H1 (cell line): ENCODE measurements at regions not wholly inside any gene's neighbourhood (a gene's known extent, or its start where the extent isn't known, plus 50 kb on each side); places are given as distances from the start of the nearest gene placed in this dataset.

ENCODE experiments used
- CTCF ChIA-PET: fragments of 300-600 bp; sonication (Branson Sonifier 250); formaldehyde crosslinking; loops from one replicate; lab custom pipeline; 2021; ENCODE audit not compliant: partially characterized antibody; lab: Charles Lee
- POLR2A ChIA-PET: fragments of 300-600 bp; sonication (Branson Sonifier 250); formaldehyde crosslinking; loops from one replicate; lab custom pipeline; 2021; ENCODE audit warnings: inconsistent platforms; ENCODE audit not compliant: partially characterized antibody; lab: Charles Lee
- DNase-seq, 2 experiments: peaks; one replicate each; pipeline versions ENCODE4 v3.0.0 to v3.0.0-alpha.2; 2010 to 2022; ENCODE audit warnings: low spot score in 2 of 2, low read depth in 1 of 2, mixed read lengths in 1 of 2
- FAIRE-seq: peaks from 2 replicates; lab custom pipeline; 2011; peaks lifted over from hg19 to GRCh38; lab: Jason Lieb, UNC
- H2AFZ ChIP-seq: 2 replicates; pipeline ENCODE4 v1.8.1; 2012; ENCODE audit warnings: low read length, inconsistent platforms
- H2AK5ac ChIP-seq: 2 replicates; pipeline ENCODE4 v1.6.1; 2013; ENCODE audit warnings: low read depth, low read length
- H2BK120ac ChIP-seq: replicated peaks from 2 replicates; pipeline ENCODE3; 2013; ENCODE audit warnings: low read depth, low read length, inconsistent platforms
- H2BK12ac ChIP-seq: 2 replicates; pipeline ENCODE4 v1.6.1; 2013; ENCODE audit warnings: low read depth, low read length
- H2BK15ac ChIP-seq: 2 replicates; pipeline ENCODE4 v1.6.1; 2013; ENCODE audit warnings: low read length
- H2BK20ac ChIP-seq: 2 replicates; pipeline ENCODE4 v1.6.1; 2013; ENCODE audit warnings: low read length
- H2BK5ac ChIP-seq: 2 replicates; pipeline ENCODE4 v1.6.1; 2013; ENCODE audit warnings: low read depth, low read length
- H3K14ac ChIP-seq: 2 replicates; pipeline ENCODE4 v1.6.1; 2013; ENCODE audit warnings: inconsistent platforms; ENCODE audit not compliant: insufficient read length
- H3K18ac ChIP-seq: 2 replicates; pipeline ENCODE4 v1.6.1; 2013; ENCODE audit warnings: low read length; ENCODE audit errors: extremely low read depth
- H3K23ac ChIP-seq: 2 replicates; pipeline ENCODE4 v1.6.1; 2013; ENCODE audit warnings: inconsistent platforms; ENCODE audit not compliant: insufficient read length
- H3K23me2 ChIP-seq: 2 replicates; pipeline ENCODE4 v1.6.1; 2013; ENCODE audit warnings: low read depth, low read length
- H3K27ac ChIP-seq: 2 replicates; pipeline ENCODE4 v1.6.1; 2011; ENCODE audit warnings: low read depth, low read length, inconsistent platforms
- H3K27me3 ChIP-seq, 4 experiments: replicated peaks in 1 of 4; 1 replicate in 1 of 4; 2 replicates in 3 of 4; pipeline versions ENCODE4 v1.6.1 to v1.8.1; 2011 to 2013; ENCODE audit warnings: low read length in 3 of 4, mild to moderate bottlenecking in 3 of 4, inconsistent platforms in 2 of 4, mixed read lengths in 2 of 4, moderate library complexity in 1 of 4; ENCODE audit not compliant: control insufficient read depth in 3 of 4, insufficient read depth in 3 of 4; ENCODE audit errors: extremely low read depth in 1 of 4
- H3K36me3 ChIP-seq, 4 experiments: 2 replicates each; pipeline versions ENCODE4 v1.6.1 to v1.8.1; 2011 to 2013; ENCODE audit warnings: mild to moderate bottlenecking in 4 of 4, low read length in 3 of 4, moderate library complexity in 2 of 4, control low read depth in 1 of 4, inconsistent platforms in 1 of 4; ENCODE audit not compliant: insufficient read depth in 4 of 4, control insufficient read depth in 2 of 4
- H3K4ac ChIP-seq: replicated peaks from 2 replicates; pipeline ENCODE3; 2013; ENCODE audit warnings: low read length, low read depth, mixed read lengths, inconsistent platforms; ENCODE audit not compliant: insufficient read length
- H3K4me1 ChIP-seq, 4 experiments: replicated peaks in 1 of 4; 1 replicate in 1 of 4; 2 replicates in 3 of 4; pipeline versions ENCODE4 v1.6.1 to v1.8.1; 2011 to 2013; ENCODE audit warnings: low read length in 3 of 4, inconsistent platforms in 2 of 4, mixed read lengths in 1 of 4; ENCODE audit not compliant: insufficient read depth in 4 of 4, control insufficient read depth in 3 of 4
- H3K4me2 ChIP-seq, 2 experiments: 2 replicates each; pipeline versions ENCODE4 v1.6.1 to v1.8.1; 2011 to 2013; ENCODE audit warnings: low read depth in 2 of 2, low read length in 2 of 2, control low read depth in 1 of 2, inconsistent platforms in 1 of 2, mild to moderate bottlenecking in 1 of 2; ENCODE audit not compliant: insufficient read depth in 1 of 2
- H3K4me3 ChIP-seq, 4 experiments: fragments of 200-600, 300-600 bp in 1 of 4; sonication (generic), shearing (Covaris generic), sonication (Bioruptor Twin) in 1 of 4; 2 replicates each; pipeline versions ENCODE4 v1.5.1 to v1.8.1; 2011 to 2016; ENCODE audit warnings: low read length in 4 of 4, low read depth in 3 of 4, control low read depth in 2 of 4, inconsistent platforms in 2 of 4, mild to moderate bottlenecking in 2 of 4, mixed read lengths in 1 of 4, moderate library complexity in 1 of 4; ENCODE audit not compliant: insufficient read depth in 2 of 4; ENCODE audit errors: extremely low read depth in 1 of 4
- H3K56ac ChIP-seq: replicated peaks from 2 replicates; pipeline ENCODE3; 2013; ENCODE audit warnings: low read depth, mild to moderate bottlenecking, mixed read lengths, low read length, inconsistent platforms; ENCODE audit not compliant: insufficient read length
- H3K79me1 ChIP-seq: 2 replicates; pipeline ENCODE4 v1.6.1; 2013; ENCODE audit warnings: low read depth, low read length, control low read depth
- H3K79me2 ChIP-seq, 2 experiments: 2 replicates each; pipeline versions ENCODE4 v1.6.1 to v1.8.1; 2012 to 2013; ENCODE audit warnings: low read length in 2 of 2, mild to moderate bottlenecking in 2 of 2, inconsistent platforms in 1 of 2; ENCODE audit not compliant: insufficient read depth in 2 of 2, control insufficient read depth in 1 of 2
- H3K9ac ChIP-seq, 4 experiments: replicated peaks in 1 of 4; 1 replicate in 1 of 4; 2 replicates in 3 of 4; pipeline versions ENCODE4 v1.6.1 to v1.8.1; 2011 to 2013; ENCODE audit warnings: low read depth in 3 of 4, low read length in 3 of 4, control low read depth in 2 of 4, mild to moderate bottlenecking in 2 of 4, moderate library complexity in 2 of 4, inconsistent platforms in 1 of 4; ENCODE audit errors: extremely low read depth in 1 of 4
- H3K9me3 ChIP-seq, 2 experiments: 2 replicates each; pipeline versions ENCODE4 v1.6.1 to v1.8.1; 2012 to 2013; ENCODE audit warnings: mild to moderate bottlenecking in 2 of 2, moderate library complexity in 2 of 2, control low read depth in 1 of 2, inconsistent platforms in 1 of 2, low read depth in 1 of 2, low read length in 1 of 2, mixed read lengths in 1 of 2; ENCODE audit not compliant: insufficient read depth in 2 of 2
- H4K20me1 ChIP-seq, 2 experiments: replicated peaks in 1 of 2; 2 replicates each; pipeline versions ENCODE3 to v1.8.1; 2011 to 2013; ENCODE audit warnings: inconsistent platforms in 2 of 2, low read length in 2 of 2, mild to moderate bottlenecking in 1 of 2; ENCODE audit not compliant: insufficient read depth in 2 of 2, control insufficient read depth in 1 of 2
- H4K5ac ChIP-seq: 2 replicates; pipeline ENCODE4 v1.6.1; 2013; ENCODE audit warnings: low read length, low read depth, mixed read lengths, inconsistent platforms; ENCODE audit not compliant: insufficient read length
- H4K8ac ChIP-seq: 2 replicates; pipeline ENCODE4 v1.8.0; 2013; ENCODE audit warnings: mild to moderate bottlenecking, moderate library complexity, low read length, inconsistent platforms; ENCODE audit not compliant: insufficient read depth; ENCODE audit errors: extremely low read depth
- H4K91ac ChIP-seq: replicated peaks from 2 replicates; pipeline ENCODE3; 2013; ENCODE audit warnings: low read length, mixed read lengths, inconsistent platforms; ENCODE audit not compliant: insufficient read length
- CTCF ChIP-seq, 3 experiments: IDR thresholded peaks; 1 replicate in 2 of 3; 2 replicates in 1 of 3; pipeline versions ENCODE4 v1.5.1 to v1.6.1; 2011; ENCODE audit warnings: low read length in 3 of 3, mild to moderate bottlenecking in 3 of 3, inconsistent platforms in 2 of 3, low read depth in 1 of 3, moderate library complexity in 1 of 3; ENCODE audit not compliant: insufficient read depth in 1 of 3; ENCODE audit errors: control extremely low read depth in 1 of 3
- E2F6 ChIP-seq: IDR thresholded peaks from 2 replicates; pipeline ENCODE4 v1.6.1; 2012; ENCODE audit warnings: inconsistent platforms
- KDM1A ChIP-seq: fragments of 200-600, 300-600 bp; sonication (generic); IDR thresholded peaks from 2 replicates; pipeline ENCODE4 v1.7.1; 2016; ENCODE audit warnings: mild to moderate bottlenecking, low read length, borderline replicate concordance
- NANOG ChIP-seq: IDR thresholded peaks from 2 replicates; pipeline ENCODE4 v1.6.1; 2011; ENCODE audit warnings: low read length, low read depth, mild to moderate bottlenecking, inconsistent platforms; ENCODE audit not compliant: insufficient read depth, poor library complexity, severe bottlenecking
- POLR2A ChIP-seq, 2 experiments: IDR thresholded peaks; 1 replicate in 1 of 2; 2 replicates in 1 of 2; pipeline ENCODE4 v1.6.1; 2011; ENCODE audit warnings: low read depth in 2 of 2, low read length in 2 of 2, mild to moderate bottlenecking in 2 of 2; ENCODE audit errors: control extremely low read depth in 1 of 2
- POU5F1 ChIP-seq: IDR thresholded peaks from 2 replicates; pipeline ENCODE4 v1.6.1; 2011; ENCODE audit warnings: low read depth, mild to moderate bottlenecking, low read length, moderate library complexity
- SAP30 ChIP-seq: fragments of 300-600 bp; sonication (generic); IDR thresholded peaks from 2 replicates; pipeline ENCODE4 v1.7.1; 2012; ENCODE audit warnings: low read length, moderate library complexity, mild to moderate bottlenecking, inconsistent platforms; ENCODE audit not compliant: insufficient read depth, insufficient replicate concordance
- SRF ChIP-seq: IDR thresholded peaks from 2 replicates; pipeline ENCODE4 v1.6.1; 2011; ENCODE audit warnings: mild to moderate bottlenecking, low read depth, low read length, moderate library complexity
- TEAD4 ChIP-seq: IDR thresholded peaks from 2 replicates; pipeline ENCODE4 v1.6.1; 2012; ENCODE audit warnings: low read depth, low read length, inconsistent platforms, mixed read lengths
- WGBS, 2 experiments: shearing (Covaris generic) in 1 of 2; methylation state at CpG; one replicate each; pipeline versions ENCODE4 v1.1.6 to v1.1.7; 2013 to 2015; ENCODE audit warnings: low lambda C conversion rate in 2 of 2, mixed read lengths in 2 of 2, inconsistent platforms in 1 of 2, low coverage in 1 of 2, missing lambda C conversion rate in 1 of 2; ENCODE audit not compliant: insufficient replicate concordance in 2 of 2, insufficient coverage in 1 of 2, insufficient read length in 1 of 2; ENCODE audit errors: extremely low coverage in 1 of 2, missing lambda C conversion rate in 1 of 2; 5-methylcytosine and 5-hydroxymethylcytosine counted together

- Histone ChIP-seq H2AFZ (no peak overlapping the region), H2BK15ac (no peak overlapping the region), H3K23ac (no peak overlapping the region), H3K36me3 (no peaks in the 10 kb centered on the region), H4K91ac (no peak overlapping the region), H2AK5ac (no peak overlapping the region), H3K4ac (no peak overlapping the region), H4K8ac (no peak overlapping the region), H3K14ac (no peak overlapping the region), H3K9ac (no peak overlapping the region), H3K79me2 (0 out of 4 replicates have a peak, but pooled peaks cover 0 to 4% of the 10 kb centered on the region in 2 experiments), H3K79me1 (no peaks in the 10 kb centered on the region), H3K4me1 (peaks cover 3 to 16% (median 9%) of the 10 kb centered on the region in 4 experiments; a peak in 6 of 7 replicates), H3K27me3 (no peaks in the 10 kb centered on the region), H4K20me1 (no peaks in the 10 kb centered on the region), H2BK120ac (no peak overlapping the region), H4K5ac (no peak overlapping the region), H3K18ac (no peak overlapping the region), H3K56ac (no peak overlapping the region), H3K4me3 (no peak overlapping the region), H2BK5ac (no peak overlapping the region), H3K4me2 (no peak overlapping the region), H2BK20ac (no peak overlapping the region), H3K27ac (no peak overlapping the region), H3K9me3 (no peaks in the 10 kb centered on the region; a peak in 1 of 4 replicates), H2BK12ac (no peak overlapping the region), H3K23me2 (no peaks in the 10 kb centered on the region)
- ChIA-PET POLR2A (interaction anchor here (1.1 kb wide), 1 partner anchor 25 kb away, joined by 3 read pairs; no protein-coding TSS in a partner anchor), CTCF (interaction anchor here (1.0 kb wide), 1 partner anchor 50 kb away, joined by 3 read pairs; no protein-coding TSS in a partner anchor)
- no peak for FAIRE-seq
- WGBS, 2 experiments, result 74% methylated on average over 3 of the region's 3 CpGs; no CpG with 5 or more reads in 1 of the 2 experiments
- no peak for DNase-seq
- TF ChIP-seq E2F6 (no peak), SRF (no peak), KDM1A (no peak), POLR2A (IDR thresholded peaks at IDR 0.05; ENCODE audit: control extremely low read depth in 1 of 2, low read depth in 2 of 2, low read length in 2 of 2) (no peak), NANOG (no peak), CTCF (IDR thresholded peaks at IDR 0.05; ENCODE audit: control extremely low read depth in 1 of 3, insufficient read depth in 1 of 3, low read depth in 1 of 3, low read length in 3 of 3) (no peak), POU5F1 (no peak), SAP30 (no peak), TEAD4 (no peak)
Observed at GRCh38 chr7:50863053-50863452, 80.4 kb upstream of the GRB10 start.
